HG02571 (cell line): ENCODE measurements at regions not wholly inside any gene's neighbourhood (a gene's known extent, or its start where the extent isn't known, plus 50 kb on each side); places are given as distances from the start of the nearest gene placed in this dataset.
"Not testable (repeated sequence)": the region's sequence is repeated elsewhere in the genome, so short reads cannot be mapped to it uniquely, and the experiment has no call there.

ENCODE experiments used
- ATAC-seq: cut with Tn5 transposase; IDR thresholded peaks from one replicate; pipeline ENCODE4 v1.9.1; 2021; ENCODE audit warnings: mild to moderate bottlenecking, moderate library complexity; ENCODE audit not compliant: unreplicated experiment

- ATAC-seq = no peak
Measured at GRCh38 chr1:55539652-55540512, 324.7 kb upstream of the USP24 start.

DNA sequence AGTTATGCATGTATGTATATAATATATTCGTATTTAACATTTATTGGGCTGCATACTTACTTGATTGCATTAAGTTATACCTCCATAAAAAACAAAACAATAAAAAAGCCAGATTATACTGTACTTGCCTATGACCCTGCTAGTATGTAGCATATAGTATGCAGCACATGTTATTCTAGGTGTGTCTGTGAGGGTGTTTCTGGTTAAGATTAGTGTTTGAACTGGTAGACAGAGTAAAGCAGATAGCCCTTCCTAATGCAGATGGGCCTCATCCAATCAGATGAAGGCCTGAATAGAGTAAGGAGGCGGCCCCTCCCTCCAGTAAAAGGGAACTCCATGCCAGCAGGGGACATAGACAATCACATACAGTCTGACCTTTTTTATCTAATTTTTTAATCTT lies 323.3 kb upstream of the USP24 start:
- ATAC-seq = no peak

DNA sequence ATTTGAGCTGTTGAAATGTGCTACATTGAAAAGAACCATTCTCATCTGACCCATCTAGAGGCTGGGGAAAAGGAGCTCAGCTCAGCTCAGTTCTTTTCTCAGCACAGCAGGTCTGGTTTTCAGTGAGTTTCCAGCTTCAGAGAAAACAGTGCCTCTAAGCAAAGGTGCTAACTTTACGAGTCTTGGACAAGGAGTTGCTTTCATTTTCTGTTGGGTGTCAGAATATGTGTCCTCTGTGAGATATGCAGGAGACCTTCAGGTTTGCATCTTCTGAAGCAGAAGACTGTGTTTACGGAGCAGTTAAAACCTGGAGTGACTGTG lies 321.3 kb upstream of the USP24 start:
- no peak for ATAC-seq

GRCh38 chr1:55535724-55536544 lies 320.8 kb upstream of the USP24 start:
- no peak for ATAC-seq

DNA sequence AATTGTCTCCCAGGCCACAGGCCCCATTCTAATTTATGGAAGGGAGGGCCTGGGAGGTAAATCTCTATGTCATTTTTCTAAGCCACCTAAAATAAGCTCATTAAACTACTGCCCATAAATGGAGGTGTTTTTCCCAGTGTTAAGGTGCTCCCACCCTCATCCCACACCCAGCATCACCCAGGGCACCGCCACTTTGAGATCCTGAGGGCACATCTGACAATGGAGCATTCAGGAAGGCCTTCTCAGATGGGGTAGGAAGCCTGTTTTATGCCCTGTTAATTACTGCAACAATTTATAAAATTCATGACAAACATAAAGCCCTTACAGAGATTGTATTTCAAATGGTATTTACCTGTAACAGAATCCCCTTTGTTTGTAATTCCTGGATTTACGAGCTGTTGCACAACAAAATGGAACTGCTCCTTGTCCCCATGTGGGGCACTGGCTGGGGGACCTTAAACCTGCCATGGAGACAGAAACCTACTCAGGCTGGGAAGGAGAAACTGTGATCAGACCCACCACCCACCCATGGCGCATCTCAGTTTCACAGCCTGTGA lies 319.5 kb upstream of the USP24 start:
- no peak for ATAC-seq

GRCh38 chr1:55531644-55532043 lies 316.5 kb upstream of the USP24 start:
- no peak for ATAC-seq

DNA sequence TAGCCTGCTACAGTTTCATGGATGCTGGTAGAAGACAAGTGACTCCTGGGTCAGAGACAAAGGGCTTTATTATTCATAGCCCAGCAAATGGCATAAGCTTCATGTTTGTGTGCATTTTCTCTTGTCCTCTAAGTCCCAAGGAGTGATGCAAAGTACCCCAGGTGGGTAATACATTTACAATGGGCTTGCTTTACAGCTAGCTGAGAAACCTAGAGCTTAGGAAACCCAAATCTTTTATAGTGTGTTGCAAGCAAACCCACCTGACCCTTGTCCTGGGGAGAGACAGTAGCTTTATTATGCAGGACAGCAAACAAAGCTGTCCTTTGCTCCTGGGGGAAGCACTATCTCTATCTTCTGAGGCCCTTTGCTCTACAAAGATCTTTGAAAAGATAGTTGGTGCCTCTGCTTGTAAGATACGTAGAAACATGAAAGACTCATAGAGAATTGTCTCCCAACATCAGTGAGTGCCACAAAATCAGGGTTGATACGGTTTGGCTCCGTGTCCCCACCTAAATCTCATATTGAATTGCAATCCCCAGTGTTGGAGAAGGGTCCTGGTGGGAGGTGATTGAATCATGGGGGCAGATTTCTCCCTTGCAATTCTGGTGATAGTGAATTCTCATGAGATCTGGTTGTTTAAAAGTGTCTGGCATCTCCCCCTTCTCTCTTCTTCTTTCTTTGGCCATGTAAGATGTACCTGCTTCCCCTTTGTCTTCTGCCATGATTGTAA lies 315.8 kb upstream of the USP24 start:
- no peak for ATAC-seq

- no peak for ATAC-seq
Measured at GRCh38 chr1:55529017-55529416, 313.9 kb upstream of the USP24 start.

DNA sequence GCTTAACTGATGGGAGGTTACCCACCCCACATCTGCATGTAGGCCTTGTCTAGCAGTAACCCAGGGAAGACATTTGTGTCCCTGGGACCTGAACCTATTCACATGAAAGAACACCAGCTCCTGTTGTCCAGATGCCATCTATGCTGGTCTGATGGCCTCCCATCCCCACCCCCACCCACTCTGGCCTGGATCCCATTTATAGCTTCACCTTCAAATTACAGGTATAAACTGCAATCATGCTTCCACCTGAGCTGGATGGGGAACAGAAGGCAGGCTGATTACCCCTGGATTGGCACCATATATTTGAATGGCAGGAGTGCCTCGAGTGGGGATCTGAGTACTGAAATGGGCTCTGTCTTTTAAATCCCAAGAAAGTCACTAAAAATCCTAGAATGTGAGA lies 312.7 kb upstream of the USP24 start:
- no peak for ATAC-seq

- ATAC-seq = no peak
Measured at GRCh38 chr1:55526716-55527115, 311.6 kb upstream of the USP24 start.

DNA sequence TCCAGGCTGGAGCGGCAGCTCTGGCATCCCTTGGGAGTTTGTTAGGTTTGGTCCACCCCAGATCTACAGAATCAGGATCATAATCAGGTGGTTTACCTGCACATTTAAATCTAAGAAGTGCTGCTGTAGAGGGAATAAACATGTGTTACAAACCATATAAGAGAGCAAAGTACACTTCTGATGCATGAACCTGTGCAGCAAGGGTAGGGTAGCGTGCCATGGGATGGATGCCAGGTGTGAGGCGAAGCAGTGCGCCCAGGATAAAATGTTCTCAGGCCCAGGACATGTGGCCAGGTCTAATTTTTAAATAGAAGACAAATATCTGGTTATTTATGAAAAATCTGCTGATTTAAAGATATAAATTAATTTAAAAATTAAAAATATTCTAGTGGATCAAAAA lies 308.8 kb upstream of the USP24 start:
- no peak for ATAC-seq

- no peak for ATAC-seq
Measured at GRCh38 chr1:55522982-55523381, 307.8 kb upstream of the USP24 start.

DNA sequence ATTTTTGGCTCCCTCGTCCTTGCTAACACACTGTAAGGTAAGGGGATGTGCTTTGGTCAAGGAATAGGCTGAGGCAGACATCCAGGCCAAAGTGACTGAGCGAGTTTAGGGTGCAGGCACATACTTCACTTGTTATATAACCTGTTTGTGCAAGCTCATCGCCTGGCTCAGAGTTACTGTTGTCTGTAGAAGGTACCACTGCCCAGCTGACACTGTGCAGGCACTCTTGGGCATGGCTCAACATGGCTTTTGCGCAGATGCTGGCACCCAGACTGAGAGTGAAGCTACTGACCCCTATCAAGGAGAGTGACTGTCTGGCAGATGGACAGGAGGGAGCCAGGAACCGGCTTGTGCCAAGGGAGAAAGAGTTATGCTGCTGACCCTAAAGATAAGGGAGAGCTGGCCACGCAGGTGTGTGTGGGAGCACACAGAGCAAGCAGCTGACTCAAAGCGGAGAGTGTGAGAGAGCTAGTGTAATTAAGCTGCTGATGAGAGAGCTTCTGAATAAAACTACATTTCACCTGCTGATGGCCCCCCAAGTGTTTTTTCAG lies 307.3 kb upstream of the USP24 start:
- no peak for ATAC-seq

- ATAC-seq = no peak
Measured at GRCh38 chr1:55520861-55521260, 305.7 kb upstream of the USP24 start.

- ATAC-seq = no peak
Measured at GRCh38 chr1:55519937-55520683, 304.9 kb upstream of the USP24 start.

GRCh38 chr1:55519276-55519675 lies 304.1 kb upstream of the USP24 start:
- no peak for ATAC-seq

DNA sequence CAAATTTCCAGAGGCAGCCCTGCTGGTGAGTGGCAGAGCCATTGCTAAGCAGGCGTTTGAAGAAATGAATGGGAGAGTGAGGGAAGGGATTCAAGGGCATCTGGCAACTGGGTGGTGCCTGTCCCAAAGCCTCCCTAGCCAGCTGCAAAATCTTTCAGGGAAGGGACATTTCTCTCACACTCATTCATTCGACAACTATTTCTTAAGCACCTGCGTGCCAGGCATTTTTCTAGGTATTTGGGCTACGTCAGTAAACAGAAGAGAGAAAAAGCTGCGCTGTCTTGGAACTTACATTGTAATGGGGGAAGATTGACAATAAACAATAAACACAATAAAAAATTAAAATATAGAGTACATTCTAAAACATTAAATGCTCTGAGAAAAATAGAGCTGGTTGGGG lies 301.9 kb upstream of the USP24 start:
- no peak for ATAC-seq

- not testable (repeated sequence) for ATAC-seq
Measured at GRCh38 chr1:55514571-55514970, 299.4 kb upstream of the USP24 start.

- no peak for ATAC-seq
Measured at GRCh38 chr1:55512466-55512865, 297.3 kb upstream of the USP24 start.

DNA sequence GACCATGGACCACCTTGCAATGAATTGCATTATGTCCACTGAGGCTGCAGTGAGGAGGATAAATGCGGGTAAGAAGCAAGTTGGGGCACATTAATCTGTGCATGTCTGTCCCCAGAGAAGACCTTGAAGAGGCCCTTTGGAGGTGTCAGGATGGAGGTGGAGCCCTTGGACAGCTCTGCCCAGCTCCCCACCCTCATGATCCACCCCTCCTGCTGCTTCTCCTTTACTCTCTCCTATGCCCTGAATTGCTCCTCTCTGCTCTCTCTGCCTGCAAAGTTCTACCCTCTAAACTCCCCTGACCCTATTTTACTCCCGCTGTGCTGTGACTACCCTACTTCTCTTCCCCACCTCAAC lies 292.4 kb upstream of the USP24 start:
- ATAC-seq = no peak
